ENCODE measurements at regions not wholly inside any gene's neighbourhood (a gene's known extent, or its start where the extent isn't known, plus 50 kb on each side); places are given as distances from the start of the nearest gene placed in this dataset.
"Not testable (repeated sequence)": the region's sequence is repeated elsewhere in the genome, so short reads cannot be mapped to it uniquely, and the experiment has no call there.

GRCh38 chr20:5393218-5393870 lies 76.6 kb upstream of the PROKR2 start:
- no peak for DNase-seq (ENCODE audit: low spot score)

DNA sequence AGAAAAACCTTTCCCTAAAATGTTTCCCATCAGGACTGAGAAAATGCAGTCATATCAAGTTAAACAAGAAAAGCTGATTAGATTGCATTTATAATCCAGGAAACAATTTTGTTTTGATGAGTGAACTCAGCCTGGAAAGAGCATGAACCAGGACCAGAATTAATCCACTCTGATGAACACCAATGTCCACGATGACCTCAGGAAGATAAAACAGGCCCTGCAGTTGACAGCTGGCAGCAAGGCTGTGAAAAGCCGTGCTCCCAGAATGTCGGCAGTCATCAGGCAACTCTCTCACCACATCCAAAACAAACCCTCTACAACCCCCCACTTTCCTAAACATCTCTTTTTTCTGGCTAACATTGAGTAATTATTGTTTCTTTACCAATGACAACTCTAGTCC lies 74.0 kb upstream of the PROKR2 start:
- DNase-seq (ENCODE audit: low spot score) = no peak

DNA sequence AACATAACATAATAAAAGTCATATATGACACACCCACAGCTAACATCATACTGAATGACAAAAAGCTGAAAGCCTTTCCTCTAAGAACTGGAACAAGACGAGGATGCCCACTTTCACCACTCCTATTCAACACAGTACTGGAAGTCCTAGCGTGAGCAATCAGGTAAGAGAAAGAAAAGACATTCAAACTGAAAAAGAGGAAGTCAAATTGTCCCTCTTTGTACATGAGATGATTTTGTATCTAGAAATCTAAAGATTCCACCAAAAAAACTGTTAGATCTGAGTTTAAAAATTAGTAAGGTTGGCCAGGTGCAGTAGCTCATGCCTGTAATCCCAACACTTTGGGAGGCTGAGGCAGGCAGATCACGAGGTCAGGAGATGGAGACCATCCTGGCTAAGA lies 70.1 kb upstream of the PROKR2 start:
- not testable (repeated sequence) for DNase-seq (ENCODE audit: low spot score)

- not testable (repeated sequence) for DNase-seq (ENCODE audit: low spot score)
These were observed 64.8 kb upstream of the PROKR2 start for GRCh38 chr20:5381527-5381926.

GRCh38 chr20:5377484-5377883 lies 60.7 kb upstream of the PROKR2 start:
- DNase-seq (ENCODE audit: low spot score) = no peak

DNA sequence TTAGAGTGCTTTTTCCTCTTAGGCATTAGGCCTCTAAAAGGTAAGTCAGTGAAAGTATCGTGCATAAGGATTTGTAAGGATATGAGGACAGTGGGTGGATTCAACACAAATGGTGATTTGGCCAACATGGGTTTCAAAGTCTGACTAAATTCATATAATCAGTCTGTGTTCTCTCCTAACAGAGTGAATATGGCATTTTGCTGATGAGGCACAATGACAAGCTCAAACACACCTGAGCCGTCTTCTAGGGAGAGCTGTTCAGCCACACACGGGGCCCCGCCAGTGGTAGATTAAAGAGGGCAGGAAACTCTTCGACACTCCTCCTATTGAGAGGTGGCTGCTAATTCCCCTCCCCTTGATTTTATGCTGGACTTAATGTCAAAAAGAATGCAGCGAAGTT lies 59.5 kb upstream of the PROKR2 start:
- DNase-seq (ENCODE audit: low spot score) = no peak

GRCh38 chr20:5374171-5374570 lies 57.4 kb upstream of the PROKR2 start:
- no peak for DNase-seq (ENCODE audit: low spot score)

GRCh38 chr20:5372371-5372770 lies 55.6 kb upstream of the PROKR2 start:
- DNase-seq (ENCODE audit: low spot score) = no peak

- no peak for DNase-seq (ENCODE audit: low spot score)
These were observed 52.9 kb upstream of the PROKR2 start for GRCh38 chr20:5369629-5370028.
